ENCODE measurements at regions not wholly inside any gene's neighbourhood (a gene's known extent, or its start where the extent isn't known, plus 50 kb on each side); places are given as distances from the start of the nearest gene placed in this dataset.

DNA sequence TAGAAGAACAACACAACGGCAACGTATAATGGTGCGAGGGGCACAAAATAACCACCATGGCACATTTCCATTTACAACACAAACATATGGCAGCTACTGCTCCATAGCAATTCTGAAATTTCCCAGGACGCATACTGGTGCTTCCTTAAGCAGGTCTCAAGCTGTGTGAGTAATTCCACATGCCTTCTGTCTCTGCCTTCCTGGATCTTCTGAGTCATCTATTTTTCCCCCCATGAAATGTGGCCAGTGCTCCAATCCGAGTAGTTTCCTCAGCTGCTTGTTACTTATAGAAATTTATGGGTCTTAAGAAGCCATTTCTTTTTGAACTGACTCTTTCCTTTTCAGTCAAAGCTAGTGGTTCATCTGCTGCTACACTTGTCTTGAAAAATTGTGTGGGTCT is 256.6 kb upstream of the KLF6 start:
- no peaks in the 10 kb centered on the region for H3K36me3 ChIP-seq (ENCODE audit: control insufficient read depth, insufficient read depth, low read length)
- no peak overlapping the region for H3K4me3 ChIP-seq (ENCODE audit: low read depth, low read length)
- H3K27me3 ChIP-seq (ENCODE audit: control insufficient read depth, insufficient read depth, low read length): no peaks in the 10 kb centered on the region
- FAIRE-seq: no peak
- TF ChIP-seq, protein P1, sequence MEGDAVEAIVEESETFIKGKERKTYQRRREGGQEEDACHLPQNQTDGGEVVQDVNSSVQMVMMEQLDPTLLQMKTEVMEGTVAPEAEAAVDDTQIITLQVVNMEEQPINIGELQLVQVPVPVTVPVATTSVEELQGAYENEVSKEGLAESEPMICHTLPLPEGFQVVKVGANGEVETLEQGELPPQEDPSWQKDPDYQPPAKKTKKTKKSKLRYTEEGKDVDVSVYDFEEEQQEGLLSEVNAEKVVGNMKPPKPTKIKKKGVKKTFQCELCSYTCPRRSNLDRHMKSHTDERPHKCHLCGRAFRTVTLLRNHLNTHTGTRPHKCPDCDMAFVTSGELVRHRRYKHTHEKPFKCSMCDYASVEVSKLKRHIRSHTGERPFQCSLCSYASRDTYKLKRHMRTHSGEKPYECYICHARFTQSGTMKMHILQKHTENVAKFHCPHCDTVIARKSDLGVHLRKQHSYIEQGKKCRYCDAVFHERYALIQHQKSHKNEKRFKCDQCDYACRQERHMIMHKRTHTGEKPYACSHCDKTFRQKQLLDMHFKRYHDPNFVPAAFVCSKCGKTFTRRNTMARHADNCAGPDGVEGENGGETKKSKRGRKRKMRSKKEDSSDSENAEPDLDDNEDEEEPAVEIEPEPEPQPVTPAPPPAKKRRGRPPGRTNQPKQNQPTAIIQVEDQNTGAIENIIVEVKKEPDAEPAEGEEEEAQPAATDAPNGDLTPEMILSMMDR (IDR thresholded peaks at IDR 0.05; ENCODE audit: insufficient read depth, low read length, severe bottlenecking): no peak
- DNase-seq (ENCODE audit: low read depth): no peak

DNA sequence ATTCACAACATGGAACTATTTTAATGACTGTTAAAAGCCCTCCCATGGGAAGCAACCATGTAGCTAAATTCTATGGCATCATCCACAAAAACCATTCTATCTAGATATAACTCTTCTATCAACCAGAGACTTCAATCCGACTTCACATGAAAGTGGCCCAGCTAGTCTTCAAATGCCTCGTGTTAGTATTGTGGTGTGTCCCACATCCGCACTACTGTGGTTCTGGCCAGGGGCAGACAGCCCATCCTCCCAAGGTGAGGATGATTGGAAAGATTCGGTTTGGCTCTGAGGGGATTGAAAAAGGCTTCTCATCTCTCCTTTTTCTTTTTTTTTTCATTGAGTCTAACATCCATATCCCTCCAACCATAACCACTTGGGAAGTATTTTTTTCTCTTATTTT is 253.0 kb upstream of the KLF6 start:
- no peak for FAIRE-seq
- Histone ChIP-seq H3K4me3 (ENCODE audit: low read depth, low read length) (no peak overlapping the region), H3K27me3 (ENCODE audit: control insufficient read depth, insufficient read depth, low read length) (no peaks in the 10 kb centered on the region), H3K36me3 (ENCODE audit: control insufficient read depth, insufficient read depth, low read length) (no peaks in the 10 kb centered on the region)
- TF ChIP-seq, protein P1 (IDR thresholded peaks at IDR 0.05; ENCODE audit: insufficient read depth, low read length, severe bottlenecking): no peak
- DNase-seq (ENCODE audit: low read depth): no peak

DNA sequence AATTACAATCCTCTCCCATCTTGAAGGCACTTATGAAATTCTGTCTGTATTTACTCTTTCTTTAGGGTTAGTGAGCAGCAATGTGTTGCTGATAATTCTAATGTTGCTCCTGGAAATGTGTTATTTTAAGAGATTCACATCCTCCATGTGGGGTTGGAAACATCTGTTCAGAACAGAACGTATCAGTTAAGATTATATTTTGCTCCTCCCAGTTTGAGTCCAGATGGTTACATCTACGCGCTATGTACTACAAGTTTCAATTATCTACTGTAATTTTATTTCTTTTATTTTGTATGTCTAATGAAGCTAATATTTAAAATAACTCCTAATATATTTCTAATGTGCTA is 250.6 kb upstream of the KLF6 start:
- Histone ChIP-seq H3K4me3 (ENCODE audit: low read depth, low read length) (no peak overlapping the region), H3K27me3 (ENCODE audit: control insufficient read depth, insufficient read depth, low read length) (no peaks in the 10 kb centered on the region), H3K36me3 (ENCODE audit: control insufficient read depth, insufficient read depth, low read length) (no peaks in the 10 kb centered on the region)
- TF ChIP-seq, protein P1 (IDR thresholded peaks at IDR 0.05; ENCODE audit: insufficient read depth, low read length, severe bottlenecking): no peak
- FAIRE-seq (no peak), DNase-seq (ENCODE audit: low read depth) (no peak)

DNA sequence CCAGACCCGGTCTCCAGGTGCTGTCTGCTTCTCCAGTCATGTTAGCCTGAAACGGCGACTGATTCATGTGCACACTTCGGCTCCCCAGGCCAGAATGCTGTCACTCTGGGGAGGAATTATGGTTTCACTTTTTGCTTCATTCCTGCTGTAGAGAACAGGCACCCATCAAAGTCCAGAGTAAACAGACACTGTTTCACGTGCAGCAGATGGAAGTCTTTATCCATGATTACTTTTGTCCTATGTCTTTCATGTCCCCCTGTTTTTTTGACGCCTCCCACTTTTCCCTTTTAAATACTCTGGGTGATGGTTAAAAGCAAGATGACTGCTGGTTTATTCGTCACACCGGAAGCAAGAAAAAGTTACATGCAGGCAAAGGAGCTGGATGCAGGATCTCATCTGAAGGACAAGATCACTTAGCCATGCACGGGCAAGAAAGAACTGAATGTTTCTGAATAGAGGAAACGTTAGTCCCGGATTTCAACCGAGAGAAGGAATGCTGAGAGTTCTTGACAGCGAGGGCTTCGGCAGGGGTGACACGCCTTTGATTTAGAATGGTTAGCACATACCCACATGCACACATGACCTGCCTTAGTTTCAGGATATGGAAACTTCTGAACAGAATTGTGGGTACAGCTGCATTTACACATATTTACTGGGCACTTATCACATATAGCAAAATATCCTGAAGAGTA is 250.0 kb upstream of the KLF6 start:
- no peak overlapping the region for H3K4me3 ChIP-seq (ENCODE audit: low read depth, low read length)
- TF ChIP-seq, protein P1 (IDR thresholded peaks at IDR 0.05; ENCODE audit: insufficient read depth, low read length, severe bottlenecking): no peak
- no peaks in the 10 kb centered on the region for H3K27me3 ChIP-seq (ENCODE audit: control insufficient read depth, insufficient read depth, low read length)
- FAIRE-seq (peak; percentile 62), DNase-seq (ENCODE audit: low read depth) (peak; percentile 43)
- no peaks in the 10 kb centered on the region for H3K36me3 ChIP-seq (ENCODE audit: control insufficient read depth, insufficient read depth, low read length)

DNA sequence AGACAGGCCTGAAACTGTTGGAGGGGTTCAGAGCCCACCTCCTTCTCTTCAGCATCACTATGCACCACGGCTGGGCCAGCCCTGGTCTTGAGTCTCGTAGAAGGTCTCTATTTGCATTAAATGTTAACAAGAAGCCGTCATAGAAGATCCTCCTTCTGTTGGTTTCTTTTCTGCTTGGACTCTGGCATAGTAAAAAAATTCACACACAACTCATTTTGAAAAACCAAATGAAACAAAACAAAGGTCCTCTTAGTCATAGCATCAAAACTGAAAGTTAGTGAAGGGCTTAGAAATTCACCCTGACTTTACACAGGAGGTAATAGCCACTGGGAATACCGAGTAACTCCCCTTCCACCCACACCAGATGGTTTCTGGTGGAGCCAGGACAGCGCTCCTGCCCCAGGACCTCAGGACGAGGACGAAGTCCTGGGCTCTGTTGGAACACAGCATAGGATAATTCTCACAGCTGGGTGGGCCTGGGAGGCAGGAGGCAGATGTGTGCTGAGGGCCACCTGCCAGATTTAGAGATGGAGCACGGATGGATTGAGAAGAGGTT is 248.4 kb upstream of the KLF6 start:
- no peak overlapping the region for H3K4me3 ChIP-seq (ENCODE audit: low read depth, low read length)
- no peaks in the 10 kb centered on the region for H3K36me3 ChIP-seq (ENCODE audit: control insufficient read depth, insufficient read depth, low read length)
- DNase-seq (ENCODE audit: low read depth) (no peak), FAIRE-seq (no peak)
- TF ChIP-seq, protein P1 (IDR thresholded peaks at IDR 0.05; ENCODE audit: insufficient read depth, low read length, severe bottlenecking): no peak
- H3K27me3 ChIP-seq (ENCODE audit: control insufficient read depth, insufficient read depth, low read length): no peaks in the 10 kb centered on the region

DNA sequence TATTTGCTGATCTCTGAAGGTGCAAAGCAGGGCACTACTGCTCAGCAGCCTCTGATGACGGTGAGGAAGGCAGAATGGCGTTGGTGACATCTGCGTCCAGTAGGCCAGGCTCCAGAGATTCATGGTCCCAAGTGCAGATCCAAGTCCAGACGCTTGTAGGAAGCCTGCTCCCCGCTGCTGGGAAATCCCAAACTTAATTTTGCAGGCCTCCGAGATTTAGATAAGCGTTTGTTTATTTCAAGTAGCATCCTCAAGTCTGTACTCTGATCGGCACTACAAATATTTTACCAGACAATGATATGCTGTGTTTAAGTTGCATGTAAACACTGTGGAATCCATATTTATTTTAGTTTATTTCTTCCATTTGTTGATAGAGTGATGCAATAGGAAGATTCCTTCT is 244.9 kb upstream of the KLF6 start:
- FAIRE-seq: no peak
- no peak for DNase-seq (ENCODE audit: low read depth)
- Histone ChIP-seq H3K4me3 (ENCODE audit: low read depth, low read length) (no peak overlapping the region), H3K36me3 (ENCODE audit: control insufficient read depth, insufficient read depth, low read length) (no peaks in the 10 kb centered on the region), H3K27me3 (ENCODE audit: control insufficient read depth, insufficient read depth, low read length) (no peaks in the 10 kb centered on the region)
- TF ChIP-seq, protein P1 (IDR thresholded peaks at IDR 0.05; ENCODE audit: insufficient read depth, low read length, severe bottlenecking): no peak

Data from bronchial epithelial cell (primary cell).